GM18868 (cell line): ENCODE measurements at regions not wholly inside any gene's neighbourhood (a gene's known extent, or its start where the extent isn't known, plus 50 kb on each side); places are given as distances from the start of the nearest gene placed in this dataset.

Experiments used
- ATAC-seq: cut with Tn5 transposase; IDR thresholded peaks from one replicate; pipeline ENCODE4 v1.9.1; 2021; ENCODE audit warnings: mild to moderate bottlenecking, moderate library complexity; ENCODE audit not compliant: unreplicated experiment

DNA sequence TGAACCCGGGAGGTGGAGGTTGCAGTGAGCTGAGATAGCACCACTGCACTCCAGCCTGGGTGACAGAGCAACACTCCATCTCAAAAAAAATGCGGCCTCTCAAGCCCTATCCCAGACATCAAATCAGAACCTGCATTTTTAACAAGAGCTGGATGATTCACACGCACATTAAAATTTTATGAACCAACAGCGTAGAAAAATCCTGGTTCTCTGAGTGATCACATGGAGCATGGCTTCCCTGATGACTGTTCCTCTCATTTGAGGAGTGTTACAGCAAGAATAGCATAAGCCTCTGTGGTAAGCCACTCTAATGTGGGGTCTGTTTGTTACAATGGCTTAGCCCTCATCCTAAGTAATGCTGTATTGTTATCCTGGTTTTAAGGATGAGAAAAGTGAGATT, 163.6 kb downstream of the BRMS1L start:
- ATAC-seq, result no peak

GRCh38 chr14:35988972-35989690, 163.0 kb downstream of the BRMS1L start:
- no peak for ATAC-seq

GRCh38 chr14:35988550-35988949, 162.4 kb downstream of the BRMS1L start:
- ATAC-seq, result no peak

DNA sequence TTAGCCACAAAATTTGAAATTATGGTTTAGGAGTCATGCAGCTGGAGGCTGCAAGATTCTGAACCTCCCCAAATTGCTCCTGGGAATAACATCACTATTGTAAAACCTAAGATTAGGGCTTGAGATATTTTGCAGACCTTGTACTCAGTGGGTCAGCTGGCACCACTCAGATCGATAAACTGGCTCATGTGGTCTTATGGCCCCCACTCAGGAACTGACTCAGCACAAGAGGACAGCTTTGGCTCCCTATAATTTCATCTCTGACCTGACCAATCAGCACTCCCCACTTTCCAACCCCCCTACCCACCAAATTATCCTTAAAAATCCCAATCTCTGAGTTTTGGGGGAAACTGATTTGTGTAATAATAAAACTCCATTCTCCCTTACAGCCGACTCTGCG, 161.6 kb downstream of the BRMS1L start:
- no peak for ATAC-seq

DNA sequence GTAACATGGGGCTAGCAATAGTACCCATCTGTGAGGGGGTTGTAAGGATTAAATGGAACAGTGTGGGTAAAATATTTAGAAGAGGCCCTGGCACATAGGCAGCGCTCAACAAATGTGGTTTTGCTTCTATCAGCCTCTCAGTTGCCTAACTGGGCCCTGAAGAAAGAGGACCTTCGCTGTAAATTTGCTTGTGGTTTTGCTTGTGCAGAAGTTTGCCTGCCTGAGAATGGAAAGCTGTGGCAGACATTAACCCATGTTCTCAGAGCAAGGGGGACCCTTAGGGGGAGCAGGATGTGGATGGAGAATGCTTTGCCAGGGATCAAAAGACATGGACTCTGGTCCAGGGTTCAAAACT, 160.1 kb downstream of the BRMS1L start:
- ATAC-seq, result peak; percentile 51

GRCh38 chr14:35985474-35986218, 159.5 kb downstream of the BRMS1L start:
- peak; percentile 50 for ATAC-seq

- no peak for ATAC-seq
Observed at GRCh38 chr14:35979531-35979930, 153.4 kb downstream of the BRMS1L start.

DNA sequence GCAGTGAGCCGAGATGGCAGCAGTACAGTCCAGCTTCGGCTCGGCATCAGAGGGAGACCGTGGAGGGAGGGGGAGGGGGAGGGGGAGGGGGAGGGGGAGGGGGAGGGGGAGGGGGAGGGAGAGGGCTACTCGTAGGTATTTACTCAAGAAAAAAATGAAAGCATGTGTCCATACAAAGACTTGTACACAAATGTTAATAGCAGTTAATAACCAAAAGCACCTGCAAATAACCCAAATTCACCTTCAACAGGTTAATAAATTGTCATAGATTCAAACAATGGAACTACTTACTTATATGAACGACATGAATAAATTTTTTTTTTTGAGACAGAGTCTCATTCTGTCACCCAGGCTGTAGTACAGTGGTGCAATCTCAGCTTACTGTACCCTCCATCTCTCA, 152.4 kb downstream of the BRMS1L start:
- no peak for ATAC-seq

DNA sequence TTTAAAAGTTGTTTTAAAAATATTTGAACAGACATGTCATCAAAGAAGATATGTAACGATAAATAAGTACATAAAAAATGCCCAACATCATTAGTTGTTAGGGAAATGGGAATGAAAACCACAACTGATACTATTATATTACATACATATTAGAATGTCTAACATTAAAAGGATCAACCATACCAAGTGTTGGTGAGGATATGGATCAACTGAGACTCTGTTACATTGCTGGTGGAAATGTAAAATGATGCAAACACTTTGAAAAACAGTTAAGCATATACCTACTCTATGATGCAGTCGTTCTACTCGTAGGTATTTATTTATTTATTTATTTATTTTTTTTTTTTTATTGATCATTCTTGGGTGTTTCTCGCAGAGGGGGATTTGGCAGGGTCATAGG, 149.7 kb downstream of the BRMS1L start:
- ATAC-seq, result no peak

GRCh38 chr14:35973770-35974169, 147.6 kb downstream of the BRMS1L start:
- ATAC-seq, result no peak

DNA sequence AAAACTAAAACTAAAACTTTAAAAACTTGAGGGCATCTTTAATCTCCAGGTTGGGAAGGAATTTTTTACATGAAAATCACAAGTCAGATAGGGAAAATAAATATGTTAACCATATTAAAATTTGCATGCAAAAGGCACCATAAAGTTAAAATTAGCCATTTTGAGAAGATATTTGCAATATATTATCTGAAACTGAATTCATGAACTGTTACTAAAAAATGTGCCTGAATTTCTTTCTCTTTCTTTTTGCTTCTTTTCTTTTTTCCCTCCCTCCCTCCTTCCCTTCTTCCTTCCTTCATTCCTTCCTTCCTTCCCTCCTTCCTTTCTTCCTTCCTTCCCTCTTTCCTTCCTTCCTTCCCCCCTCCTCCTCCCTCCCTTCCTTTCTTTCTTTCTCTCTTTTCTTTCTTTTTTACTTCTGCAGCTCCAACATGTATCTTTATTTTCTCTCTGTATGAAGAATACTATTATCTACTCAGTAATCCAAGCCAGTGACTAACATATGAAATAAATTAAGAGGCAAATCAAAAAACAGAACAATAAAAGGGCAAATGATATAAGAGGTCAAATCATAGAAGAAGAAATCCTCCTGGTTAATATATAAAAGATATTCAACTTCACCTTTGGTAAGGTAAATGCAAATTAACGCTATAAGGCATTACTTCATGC, 146.0 kb downstream of the BRMS1L start:
- no peak for ATAC-seq

- ATAC-seq, result no peak
Observed at GRCh38 chr14:35969310-35969709, 143.2 kb downstream of the BRMS1L start.

- no peak for ATAC-seq
Observed at GRCh38 chr14:35965400-35965799, 139.3 kb downstream of the BRMS1L start.

DNA sequence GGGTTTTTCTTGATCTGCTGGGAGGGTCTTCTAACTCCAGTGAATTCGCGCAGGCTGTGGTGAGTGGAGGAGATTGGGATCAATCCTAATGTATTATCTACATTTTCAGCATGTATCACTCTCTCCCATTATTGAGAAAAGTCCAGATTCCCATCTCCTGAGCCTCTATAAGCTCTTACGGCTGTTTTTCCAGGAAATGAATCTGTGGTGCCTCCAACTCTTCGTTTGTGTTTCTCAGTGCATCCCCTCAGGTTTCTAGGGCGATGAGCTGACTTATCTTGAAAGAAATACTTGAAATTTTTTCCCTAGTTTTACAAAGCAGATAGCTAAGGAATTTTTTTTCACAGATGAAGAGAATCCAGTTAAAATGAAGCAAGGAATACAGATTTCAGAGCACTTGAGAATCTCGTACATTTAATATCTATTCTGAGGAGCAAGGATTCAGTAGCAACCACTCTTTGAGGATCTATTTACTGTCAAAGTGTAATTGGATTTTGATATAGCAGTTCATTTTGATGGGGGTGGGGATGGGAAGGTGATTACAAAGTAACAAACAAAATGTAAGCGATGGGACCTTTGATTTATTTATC, 138.7 kb downstream of the BRMS1L start:
- no peak for ATAC-seq

GRCh38 chr14:35963209-35963608, 137.1 kb downstream of the BRMS1L start:
- ATAC-seq, result peak; percentile 68

- ATAC-seq, result no peak
Observed at GRCh38 chr14:35961697-35962274, 135.6 kb downstream of the BRMS1L start.

GRCh38 chr14:35959835-35960234, 133.7 kb downstream of the BRMS1L start:
- no peak for ATAC-seq

- no peak for ATAC-seq
Observed at GRCh38 chr14:35958499-35958898, 132.4 kb downstream of the BRMS1L start.

GRCh38 chr14:35956376-35957085, 130.4 kb downstream of the BRMS1L start:
- no peak for ATAC-seq

DNA sequence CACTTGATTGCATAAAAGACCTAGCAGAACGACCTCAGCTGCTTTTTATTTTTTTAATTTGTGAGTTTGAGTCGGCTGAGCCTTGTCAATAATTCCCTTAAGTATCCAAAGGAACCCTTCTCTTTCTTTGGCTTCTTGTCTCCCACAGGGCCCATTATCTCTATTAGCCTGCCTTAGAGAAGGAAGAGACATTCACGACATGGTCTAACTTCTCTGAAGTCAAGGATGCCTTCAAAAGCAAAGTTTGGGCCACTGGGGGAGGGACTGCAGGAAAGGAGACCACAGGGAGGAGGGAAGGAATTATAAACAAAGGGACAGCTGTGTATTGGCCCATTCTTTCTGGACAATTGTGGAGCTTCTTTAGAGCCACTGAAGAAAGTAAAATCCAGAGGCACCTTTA, 126.4 kb downstream of the BRMS1L start:
- ATAC-seq, result no peak
